GM19193 (cell line): ENCODE measurements at regions not wholly inside any gene's neighbourhood (a gene's known extent, or its start where the extent isn't known, plus 50 kb on each side); places are given as distances from the start of the nearest gene placed in this dataset.

Source experiments
- POLR2A ChIP-seq: IDR thresholded peaks from 4 replicates; pipeline ENCODE4 v1.6.1; 2011; ENCODE audit not compliant: insufficient read depth, insufficient read length; ENCODE audit errors: extremely low read depth

DNA sequence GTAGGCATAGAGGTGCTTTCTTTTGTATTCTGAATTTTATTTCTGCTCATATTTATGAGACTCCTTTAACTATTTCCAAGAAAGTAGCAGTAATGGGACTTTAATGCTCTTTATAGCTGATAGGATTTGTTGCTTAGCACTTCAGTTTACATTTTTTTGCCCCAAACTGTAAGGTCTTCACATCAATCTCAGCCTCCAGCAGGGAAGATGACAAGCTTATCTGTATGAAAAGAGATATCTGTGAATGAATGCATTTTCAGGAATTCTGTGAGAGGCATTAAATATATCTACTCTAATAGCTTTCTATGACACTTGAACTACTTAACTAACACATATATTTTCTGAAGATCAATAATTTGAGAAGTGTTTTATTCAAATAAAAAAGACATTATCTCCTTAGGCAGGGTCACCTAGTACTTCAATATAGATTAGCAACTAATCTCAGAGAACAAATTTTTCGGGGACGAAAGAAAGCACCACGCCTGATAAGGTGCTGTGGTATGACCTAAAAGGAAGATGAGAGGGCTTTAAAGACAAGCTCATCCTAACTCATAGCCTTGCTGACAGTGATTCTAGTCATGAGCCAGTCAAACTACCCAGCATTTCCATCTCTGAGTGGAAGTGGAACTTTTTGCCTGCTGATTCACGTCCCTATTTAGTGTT, 766.1 kb upstream of the CNTNAP5 start:
- no peak for TF ChIP-seq POLR2A

DNA sequence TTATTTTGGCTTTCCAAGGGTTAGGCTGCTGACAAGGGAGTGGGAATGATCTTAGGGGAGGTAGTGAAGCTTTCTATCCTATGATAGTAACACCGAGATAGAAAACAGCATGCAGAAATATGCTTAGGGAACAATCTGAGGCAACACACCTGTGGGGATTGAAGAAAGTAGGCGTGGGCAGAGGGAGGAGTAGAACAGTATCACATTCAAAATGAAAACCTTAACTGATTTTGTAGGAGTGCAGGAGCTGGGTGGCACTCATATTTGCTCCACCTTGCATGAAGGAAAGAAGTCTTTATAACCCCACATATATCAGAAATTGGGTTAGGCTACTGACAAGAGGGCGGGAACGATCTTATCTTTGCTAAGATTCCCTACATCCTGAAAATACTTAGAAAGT, 762.2 kb upstream of the CNTNAP5 start:
- no peak for TF ChIP-seq POLR2A

DNA sequence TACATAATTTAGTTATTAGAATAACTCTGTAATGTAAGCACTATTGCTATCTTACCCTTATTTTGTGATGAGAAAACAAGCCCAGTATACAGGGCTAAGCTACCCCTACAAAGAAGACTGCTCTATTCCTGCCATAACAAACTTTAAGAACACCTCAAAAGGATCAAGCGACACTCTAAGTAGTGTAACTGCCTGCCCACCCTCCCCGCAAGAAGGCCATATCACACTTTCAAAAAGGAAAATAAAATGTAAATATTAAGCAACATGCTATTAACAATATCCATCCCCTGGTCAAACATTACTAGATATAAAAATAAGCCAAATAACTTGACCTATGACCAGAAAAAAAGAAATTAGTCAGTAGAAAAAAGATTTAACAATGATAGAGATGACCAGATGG, 741.7 kb upstream of the CNTNAP5 start:
- no peak for TF ChIP-seq POLR2A

DNA sequence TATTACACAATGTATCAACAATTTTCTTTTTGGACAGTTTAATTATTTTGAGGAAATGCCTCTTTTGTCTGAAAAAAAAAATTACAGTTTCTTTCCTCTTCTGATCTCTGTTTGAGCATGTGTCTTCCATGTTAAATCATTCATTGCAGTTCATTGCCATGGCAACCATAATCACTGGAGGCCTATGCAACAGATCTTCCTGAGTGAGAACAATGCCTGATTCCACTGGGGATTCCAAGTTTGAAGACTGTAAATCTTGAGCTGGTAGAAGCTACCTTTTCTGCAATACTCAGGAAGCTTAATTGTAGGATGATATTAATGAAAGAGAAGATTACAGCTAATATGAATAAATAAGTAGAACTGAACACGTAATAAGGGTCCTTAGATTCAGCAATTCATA, 721.4 kb upstream of the CNTNAP5 start:
- no peak for TF ChIP-seq POLR2A
